HG02885 (cell line): ENCODE measurements at regions not wholly inside any gene's neighbourhood (a gene's known extent, or its start where the extent isn't known, plus 50 kb on each side); places are given as distances from the start of the nearest gene placed in this dataset.

ENCODE experiments used
- ATAC-seq: cut with Tn5 transposase; IDR thresholded peaks from one replicate; pipeline ENCODE4 v1.9.1; 2021; ENCODE audit warnings: mild to moderate bottlenecking; ENCODE audit not compliant: unreplicated experiment, poor library complexity

- peak; percentile 54 for ATAC-seq
Measured at GRCh38 chr6:68400396-68400795, 234.7 kb upstream of the ADGRB3 start.

DNA sequence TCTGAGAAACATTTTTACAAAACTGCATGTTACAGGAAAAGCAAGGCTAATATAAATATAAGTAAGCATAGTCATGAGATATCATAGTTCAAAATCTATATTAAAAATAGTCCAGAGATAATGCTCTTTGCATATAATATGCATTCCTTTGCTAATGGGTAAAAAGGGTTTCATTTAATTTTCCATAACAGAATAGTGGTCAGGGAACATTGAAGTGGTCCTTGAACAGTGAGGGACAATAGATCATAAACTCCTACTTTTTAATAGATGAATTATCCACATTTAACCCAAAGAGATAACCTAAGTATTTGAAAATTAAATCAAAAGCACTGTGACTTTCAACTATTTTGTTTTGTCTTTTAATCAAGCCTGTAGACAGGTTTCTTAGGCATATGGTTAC, 243.1 kb upstream of the ADGRB3 start:
- no peak for ATAC-seq

GRCh38 chr6:68372991-68373390, 262.1 kb upstream of the ADGRB3 start:
- ATAC-seq = no peak

DNA sequence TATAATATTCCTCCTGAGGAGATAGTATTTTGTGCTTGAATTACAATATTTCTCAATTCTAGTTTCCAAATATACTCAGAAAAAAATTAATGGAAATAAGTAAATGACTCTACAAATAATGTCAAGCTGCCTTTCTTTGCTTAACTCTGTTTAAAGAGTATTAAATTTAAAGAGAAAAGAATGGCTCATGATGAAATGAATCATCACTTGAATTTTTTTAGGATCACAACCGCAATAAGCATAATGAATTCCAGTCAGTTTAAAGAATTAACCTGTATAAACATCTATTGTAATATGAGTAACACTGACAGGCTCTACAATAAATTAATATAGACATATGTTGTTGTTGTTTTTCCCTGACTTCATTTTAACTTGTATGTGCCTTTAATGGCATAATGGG, 266.2 kb upstream of the ADGRB3 start:
- ATAC-seq = no peak

- ATAC-seq = no peak
Measured at GRCh38 chr6:68364271-68364805, 270.7 kb upstream of the ADGRB3 start.

- peak; percentile 96 for ATAC-seq
Measured at GRCh38 chr6:68343901-68344300, 291.2 kb upstream of the ADGRB3 start.

DNA sequence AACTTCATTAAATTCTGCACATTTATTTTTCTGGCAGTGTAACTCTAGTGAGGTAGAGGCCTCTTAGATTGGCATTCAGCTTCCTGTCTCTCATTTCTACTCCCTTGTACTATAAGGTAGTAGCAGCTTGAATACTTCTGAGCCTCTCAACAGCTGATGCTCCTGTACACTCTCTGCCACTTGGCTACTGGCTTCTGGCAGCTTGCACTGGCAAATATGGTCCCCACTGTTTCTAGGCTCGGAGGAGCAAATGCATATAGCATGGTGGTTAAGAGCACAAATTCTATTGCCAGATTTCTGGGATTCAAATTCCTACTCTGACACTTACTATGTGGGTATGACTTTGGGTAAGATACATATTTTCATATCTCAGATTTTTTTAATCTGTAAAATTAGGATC, 292.8 kb upstream of the ADGRB3 start:
- no peak for ATAC-seq

- no peak for ATAC-seq
Measured at GRCh38 chr6:68339488-68340131, 295.5 kb upstream of the ADGRB3 start.

GRCh38 chr6:68333442-68333841, 301.6 kb upstream of the ADGRB3 start:
- no peak for ATAC-seq

DNA sequence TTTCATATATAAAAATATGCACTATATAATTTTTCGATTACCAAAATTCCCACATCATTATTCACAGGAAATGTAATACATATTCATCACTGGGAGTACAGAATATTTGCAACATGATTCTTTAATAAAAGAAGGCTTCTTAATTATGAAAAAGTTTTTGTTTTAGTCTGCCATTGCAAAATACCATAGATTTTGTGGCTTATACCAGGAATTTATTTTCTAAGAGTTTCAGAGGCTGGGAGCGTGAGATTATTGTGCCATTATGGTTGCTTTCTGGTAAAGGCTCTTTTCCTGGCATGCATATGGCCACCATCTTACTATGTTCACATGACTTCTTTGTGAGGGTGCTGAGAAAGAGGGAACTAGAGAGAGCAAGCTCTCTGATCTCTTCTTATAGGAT, 306.9 kb upstream of the ADGRB3 start:
- ATAC-seq = no peak

DNA sequence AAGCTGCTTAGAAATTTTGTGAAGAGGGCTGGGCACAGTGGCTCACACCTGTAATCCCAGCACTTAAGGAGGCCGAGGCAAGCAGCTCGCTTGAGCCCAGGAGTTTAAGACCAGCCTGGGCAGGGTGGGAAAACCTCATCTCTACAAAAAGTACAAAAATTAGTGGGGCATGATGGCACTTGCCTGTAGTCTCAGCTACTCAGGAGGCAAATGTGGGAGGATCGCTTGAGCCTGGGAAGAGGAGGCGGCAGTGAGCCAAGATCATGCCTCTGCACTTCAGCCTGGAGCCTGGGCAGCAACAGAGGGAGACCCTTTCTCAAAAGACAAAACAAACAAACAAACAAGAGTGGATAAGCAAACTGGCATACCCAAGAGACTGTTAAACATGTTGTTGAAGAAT, 308.3 kb upstream of the ADGRB3 start:
- ATAC-seq = no peak

DNA sequence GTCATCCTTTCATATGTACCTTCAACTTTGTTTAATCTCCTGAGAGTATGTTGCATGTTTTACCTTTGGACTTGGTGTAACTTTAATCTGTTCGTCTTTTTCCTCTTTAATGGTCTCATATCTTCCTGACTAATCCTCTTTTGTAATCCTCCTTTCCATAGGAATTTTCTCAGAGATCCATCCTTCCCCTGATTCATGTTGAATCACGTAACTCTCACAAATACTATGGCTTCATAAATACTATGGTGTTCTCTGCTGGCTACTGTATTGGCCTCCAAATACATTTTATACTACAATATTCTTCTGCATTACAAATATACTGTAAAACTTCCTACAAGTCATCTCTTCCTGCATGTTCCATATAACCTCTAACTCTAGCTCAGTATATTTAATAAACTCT, 317.7 kb upstream of the ADGRB3 start:
- no peak for ATAC-seq

DNA sequence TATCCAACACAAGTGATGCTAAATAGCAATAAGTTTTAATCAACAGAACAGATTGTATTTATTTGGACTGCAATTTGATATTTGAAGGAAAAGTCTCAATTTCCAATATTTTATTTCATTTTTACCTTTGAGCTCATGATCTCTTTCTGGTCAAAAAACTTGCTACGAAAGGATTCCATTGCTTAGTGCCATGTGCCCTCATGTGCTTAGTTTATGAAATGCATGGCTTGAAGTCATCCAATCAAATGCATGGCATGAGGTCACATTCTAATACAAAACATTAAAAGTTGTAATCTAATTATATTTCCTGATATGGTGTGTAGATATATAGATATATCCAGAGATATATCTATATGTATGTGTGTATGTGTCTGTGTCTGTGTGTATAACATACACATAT, 321.2 kb upstream of the ADGRB3 start:
- ATAC-seq = peak; percentile 51

- ATAC-seq = no peak
Measured at GRCh38 chr6:68307301-68307700, 327.8 kb upstream of the ADGRB3 start.

- ATAC-seq = no peak
Measured at GRCh38 chr6:68296126-68296525, 339.0 kb upstream of the ADGRB3 start.

DNA sequence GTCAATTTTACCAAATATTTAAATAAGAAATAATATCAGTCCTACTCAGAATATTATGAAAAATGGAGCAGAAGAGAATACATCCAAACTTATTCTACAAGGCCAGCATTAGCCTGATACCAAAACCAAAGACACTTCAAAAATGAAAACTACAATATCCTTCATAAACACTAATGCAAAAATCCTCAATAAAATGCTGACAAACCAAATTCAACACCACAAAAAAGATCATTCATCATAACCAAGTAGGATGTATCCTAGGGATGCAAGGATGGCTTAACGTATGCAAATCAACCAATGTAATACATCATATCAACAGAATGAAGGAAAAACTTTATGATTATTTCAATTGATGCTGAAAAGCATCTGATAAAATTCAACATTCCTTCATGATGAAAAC, 352.4 kb upstream of the ADGRB3 start:
- ATAC-seq = no peak

DNA sequence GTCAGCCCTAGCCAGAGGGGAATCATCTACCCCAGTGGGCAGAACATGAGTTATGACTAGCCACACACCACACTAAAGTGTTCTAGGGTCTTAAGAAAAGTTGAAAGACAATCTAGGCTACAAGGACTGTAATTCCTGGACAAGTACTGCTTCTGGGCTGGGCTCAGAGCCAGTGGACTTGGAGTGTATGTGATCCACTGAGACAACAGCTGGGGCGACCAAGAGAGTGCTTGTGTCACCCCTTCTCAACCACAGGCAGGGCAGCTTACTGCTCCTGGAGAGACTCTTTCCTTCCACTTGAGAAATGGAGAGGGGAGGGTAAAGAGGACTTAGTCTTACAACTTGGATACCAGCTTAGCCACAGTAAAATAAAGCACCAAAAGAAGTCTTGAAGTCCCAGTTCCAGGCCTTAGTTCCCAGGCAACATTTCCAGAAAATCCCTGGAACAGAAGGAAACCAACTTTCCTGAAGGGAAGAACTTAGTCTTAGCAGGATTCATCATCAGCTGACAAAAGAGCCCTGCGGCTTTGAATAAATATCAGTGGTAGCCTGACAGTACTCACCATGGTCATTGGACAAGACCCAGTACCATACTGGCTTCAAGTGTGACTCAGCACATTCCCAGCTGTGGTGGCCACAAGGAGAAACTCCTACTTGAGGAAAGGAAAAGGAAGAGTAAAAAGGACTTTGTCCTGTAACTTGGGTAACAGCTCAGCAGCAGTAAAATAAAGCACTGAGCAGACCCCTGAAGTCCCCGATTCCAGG, 355.1 kb upstream of the ADGRB3 start:
- no peak for ATAC-seq

DNA sequence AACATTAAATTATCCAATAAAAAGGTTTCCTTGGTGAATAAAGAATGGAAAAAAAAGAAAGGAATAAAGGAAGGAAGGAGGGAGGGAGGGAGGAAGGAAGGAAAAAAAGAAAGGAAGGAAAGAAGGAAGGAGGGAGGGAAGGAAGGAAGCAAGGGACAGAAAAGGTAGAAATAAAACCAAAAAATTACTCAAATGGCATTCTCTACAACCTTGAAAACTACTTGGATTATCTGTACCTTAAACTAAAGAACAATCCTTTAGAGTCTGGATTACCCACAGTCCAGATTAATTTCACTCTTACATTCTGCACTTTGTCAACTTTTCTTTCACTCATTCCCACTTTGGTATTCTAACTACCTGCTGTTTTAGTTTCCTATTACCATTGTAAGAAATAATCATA, 361.8 kb upstream of the ADGRB3 start:
- ATAC-seq = no peak

DNA sequence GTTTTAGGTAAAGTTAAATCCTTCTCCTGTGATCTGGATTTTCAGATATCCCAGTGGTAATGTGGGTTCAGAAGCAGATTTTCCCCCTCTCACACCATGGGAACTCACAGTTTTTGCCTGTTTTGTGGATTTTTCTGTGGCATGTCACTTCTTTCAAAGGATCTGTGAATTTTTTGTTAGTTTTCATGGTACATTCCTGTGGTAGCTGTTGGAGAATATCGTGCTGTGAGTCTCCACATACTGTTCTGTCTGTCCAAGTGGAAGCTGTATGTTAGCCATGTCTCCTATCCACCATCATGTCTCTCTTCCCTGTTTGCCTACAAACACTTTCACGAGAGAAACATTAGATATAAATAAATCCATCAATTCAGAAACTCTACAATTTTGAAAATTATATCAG, 378.7 kb upstream of the ADGRB3 start:
- no peak for ATAC-seq

DNA sequence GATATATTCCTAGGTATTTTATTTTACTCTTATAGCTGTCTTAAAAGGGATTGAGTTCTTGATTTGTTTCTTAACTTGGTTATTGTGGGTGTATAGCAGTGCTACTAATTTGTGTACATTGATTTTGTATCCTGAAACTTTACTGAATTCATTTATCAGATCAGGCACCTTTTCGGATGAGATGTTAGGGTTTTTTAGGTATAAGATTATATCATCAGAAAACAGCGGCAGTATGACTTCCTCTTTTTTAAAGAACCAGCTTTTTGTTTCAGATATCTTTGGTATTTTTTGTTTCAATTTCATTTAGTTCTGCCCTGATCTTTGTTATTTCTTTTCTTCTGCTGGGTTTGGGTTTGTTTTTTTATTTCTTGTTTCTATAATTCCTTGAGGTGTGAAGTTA, 382.4 kb upstream of the ADGRB3 start:
- ATAC-seq = peak; percentile 78

DNA sequence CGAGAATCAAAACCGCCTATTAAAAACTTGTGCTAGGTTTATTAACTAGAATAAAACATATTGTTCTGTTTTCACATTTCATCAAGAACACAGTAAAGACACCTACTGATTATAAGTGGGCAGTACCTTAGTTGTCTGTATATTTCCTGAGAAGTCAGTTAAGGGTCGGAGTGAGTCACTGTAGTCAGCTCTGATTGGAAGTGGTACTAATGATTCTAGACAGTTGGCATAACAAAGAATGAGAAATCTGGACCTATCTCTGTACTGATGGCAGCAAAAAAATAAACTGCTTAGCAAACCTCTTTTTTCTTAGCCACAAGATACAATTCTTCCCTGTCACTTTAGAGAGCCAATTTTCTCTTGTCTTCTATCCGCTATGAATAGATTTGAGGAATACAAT, 387.3 kb upstream of the ADGRB3 start:
- no peak for ATAC-seq

DNA sequence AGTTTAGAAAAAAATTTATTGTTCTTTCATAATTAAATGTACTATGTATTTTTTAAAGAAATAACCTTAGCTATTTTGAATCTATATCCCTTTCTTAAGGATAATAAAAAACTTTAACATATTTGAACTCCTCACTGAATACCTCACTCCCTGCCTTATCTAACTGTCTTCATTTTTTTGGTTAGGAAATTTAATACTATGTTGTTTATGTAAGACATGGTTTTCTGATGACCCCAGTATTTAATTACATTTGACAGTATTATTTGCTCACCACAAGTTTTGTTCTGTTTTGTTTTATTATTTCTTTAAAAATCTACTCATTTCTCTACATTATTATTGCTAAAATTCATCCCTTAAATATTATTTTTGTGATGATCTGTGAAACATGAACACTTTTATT, 394.4 kb upstream of the ADGRB3 start:
- no peak for ATAC-seq
